NCI-H1092 (cell line): ENCODE measurements at regions not wholly inside any gene's neighbourhood (a gene's known extent, or its start where the extent isn't known, plus 50 kb on each side); places are given as distances from the start of the nearest gene placed in this dataset.
"Not testable (repeated sequence)": the region's sequence is repeated elsewhere in the genome, so short reads cannot be mapped to it uniquely, and the experiment has no call there.

Experiments used
- DNase-seq: peaks from one replicate; lab custom pipeline; 2025; lab: John Stamatoyannopoulos, UW

- not testable (repeated sequence) for DNase-seq
These were observed 963.8 kb downstream of the FAM181B start for GRCh38 chr11:81769906-81770305.

GRCh38 chr11:81756864-81757595, 976.6 kb downstream of the FAM181B start:
- DNase-seq, result no peak

DNA sequence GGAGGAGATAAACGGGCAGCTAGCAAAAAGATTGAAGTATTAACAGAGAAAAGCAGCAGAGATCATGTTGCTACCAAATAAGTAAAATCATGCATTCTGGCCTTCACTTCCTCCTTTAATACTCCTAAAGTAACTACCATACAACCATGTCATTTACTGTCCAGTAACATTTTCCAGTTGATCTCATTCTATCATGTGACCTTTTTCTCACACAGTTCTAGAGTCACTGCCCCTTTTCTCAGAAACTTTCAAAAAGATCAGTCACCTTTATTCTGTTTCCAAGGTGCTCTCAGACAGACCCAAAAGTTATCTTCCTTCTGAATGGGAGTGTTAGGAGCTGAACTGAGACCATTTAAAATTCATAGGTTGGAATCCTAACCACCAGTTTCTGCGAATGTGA, 984.4 kb downstream of the FAM181B start:
- DNase-seq, result no peak

GRCh38 chr11:81744336-81745116, 989.1 kb downstream of the FAM181B start:
- DNase-seq, result no peak

DNA sequence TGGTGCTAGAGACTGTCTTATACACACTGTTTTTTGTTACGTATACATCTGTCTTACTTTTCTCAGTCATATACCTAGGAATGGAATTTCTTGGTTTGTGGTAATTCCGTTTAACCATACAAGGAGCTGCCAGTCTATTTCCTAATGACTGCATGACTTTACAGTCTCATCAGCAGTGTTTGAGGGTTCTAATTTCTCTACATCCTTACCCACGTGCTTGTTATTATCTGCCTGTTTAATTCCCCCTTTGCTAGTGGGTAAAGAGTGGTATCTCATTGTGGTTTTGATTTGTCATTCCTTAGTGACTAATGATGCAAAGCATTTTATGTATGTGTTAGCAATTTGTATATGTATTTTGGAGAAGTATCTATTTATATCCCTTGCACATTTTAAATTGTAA, 1008.0 kb downstream of the FAM181B start:
- DNase-seq, result no peak

- DNase-seq, result no peak
These were observed 1016.0 kb downstream of the FAM181B start for GRCh38 chr11:81717695-81718094.

DNA sequence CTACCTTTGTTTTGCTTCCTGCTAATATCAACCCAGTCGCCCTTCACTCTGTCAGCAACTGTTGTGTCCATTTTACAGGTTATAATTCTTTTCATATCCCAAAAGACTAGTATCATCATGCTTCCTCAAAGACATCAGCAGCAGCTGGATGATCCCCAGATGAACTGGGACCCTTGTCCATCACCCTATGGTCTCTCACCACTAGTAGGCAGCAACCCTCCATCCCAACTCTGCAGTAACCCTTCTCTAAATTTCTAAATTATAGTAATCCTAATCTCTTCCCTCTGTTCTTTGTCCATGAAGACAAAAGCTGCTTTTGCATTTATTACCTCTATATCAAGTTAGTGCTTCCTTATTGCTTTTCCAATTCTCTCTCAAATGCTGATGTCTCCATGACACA, 1025.8 kb downstream of the FAM181B start:
- no peak for DNase-seq

DNA sequence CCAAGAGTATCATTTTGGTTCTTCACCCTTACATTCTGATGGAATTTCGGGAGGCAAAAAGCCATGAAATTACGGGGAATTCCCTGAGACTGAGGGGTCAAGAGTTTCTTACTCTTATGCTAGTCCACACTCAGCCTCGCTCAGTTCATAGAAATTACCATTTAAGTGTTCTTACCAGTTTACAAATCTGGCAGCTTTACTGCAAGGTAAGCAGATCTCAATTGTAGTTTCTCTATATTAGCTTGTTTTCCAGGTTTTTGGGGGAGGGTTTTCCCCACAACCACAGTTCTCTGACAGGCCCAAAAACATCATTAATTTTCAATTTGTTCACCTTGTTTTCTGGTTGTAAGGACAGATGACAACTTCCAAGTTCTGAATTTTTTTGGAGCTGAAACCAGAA, 1028.4 kb downstream of the FAM181B start:
- DNase-seq, result no peak

DNA sequence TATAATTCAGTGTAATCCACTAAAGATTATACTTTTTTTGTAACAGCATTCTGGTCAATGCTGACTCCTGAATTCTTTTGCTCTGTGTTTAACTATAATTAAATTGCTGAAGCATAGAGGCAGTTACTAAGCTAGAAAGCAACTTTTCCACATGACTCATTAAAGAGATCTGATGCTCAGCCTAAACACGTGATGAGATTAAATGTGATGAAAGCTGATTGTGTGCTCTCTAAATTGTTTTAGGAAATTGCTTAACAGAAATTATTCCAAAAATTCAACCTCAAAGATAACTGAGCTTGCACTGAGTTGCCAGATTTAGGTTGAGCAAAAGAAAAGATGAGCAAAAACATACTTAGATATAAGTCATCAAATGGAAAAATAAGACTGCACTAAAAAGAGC, 1033.6 kb downstream of the FAM181B start:
- DNase-seq, result no peak

- no peak for DNase-seq
These were observed 1046.6 kb downstream of the FAM181B start for GRCh38 chr11:81687057-81687456.

DNA sequence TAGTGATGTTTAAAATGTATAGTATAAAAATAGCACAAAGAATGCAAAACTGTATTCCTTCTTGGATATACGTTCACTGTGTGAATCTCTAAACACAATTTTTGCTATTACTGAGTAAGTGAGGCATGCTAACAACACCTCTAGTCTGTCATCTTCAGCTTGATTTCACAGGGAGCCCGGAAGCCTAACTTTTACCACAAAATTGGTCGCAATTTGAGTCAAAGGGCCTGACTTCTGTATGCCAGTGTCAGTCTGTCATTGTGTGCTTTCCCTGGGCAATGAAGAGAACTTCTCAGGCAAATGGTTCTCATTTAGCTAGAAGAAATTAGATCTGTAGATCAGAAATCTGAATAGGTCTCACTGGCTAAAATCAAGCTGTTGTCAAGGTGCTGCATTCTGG, 1059.5 kb downstream of the FAM181B start:
- no peak for DNase-seq

- DNase-seq, result no peak
These were observed 1060.7 kb downstream of the FAM181B start for GRCh38 chr11:81673001-81673400.

DNA sequence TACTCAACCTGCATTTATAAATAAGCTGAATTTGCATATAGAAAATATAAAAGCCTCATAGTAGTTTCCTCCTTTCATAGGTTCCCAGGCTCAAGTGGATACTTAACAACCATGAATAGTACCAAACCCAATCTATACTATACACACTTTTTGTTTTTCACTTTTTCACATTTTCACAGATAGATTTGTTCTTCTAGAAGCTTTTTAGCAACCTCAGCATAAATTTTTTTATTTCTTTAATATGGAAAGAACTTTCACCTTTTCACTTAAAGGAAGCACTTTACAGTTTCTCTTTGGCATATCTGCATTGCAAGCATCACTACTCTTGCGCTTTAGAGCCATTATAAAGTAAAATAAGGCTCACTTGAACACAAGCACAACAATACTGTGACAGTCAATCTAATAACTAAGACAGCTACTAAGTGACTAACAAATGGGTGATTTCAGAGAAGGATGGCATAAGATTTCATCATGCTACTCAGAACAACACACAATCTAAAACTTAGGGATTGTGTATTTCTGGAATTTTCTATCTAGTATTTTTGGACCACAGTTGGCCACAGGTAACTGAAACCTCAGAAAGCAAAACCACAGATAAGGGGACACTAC, 1063.6 kb downstream of the FAM181B start:
- DNase-seq, result no peak

- no peak for DNase-seq
These were observed 1074.9 kb downstream of the FAM181B start for GRCh38 chr11:81658722-81659121.

DNA sequence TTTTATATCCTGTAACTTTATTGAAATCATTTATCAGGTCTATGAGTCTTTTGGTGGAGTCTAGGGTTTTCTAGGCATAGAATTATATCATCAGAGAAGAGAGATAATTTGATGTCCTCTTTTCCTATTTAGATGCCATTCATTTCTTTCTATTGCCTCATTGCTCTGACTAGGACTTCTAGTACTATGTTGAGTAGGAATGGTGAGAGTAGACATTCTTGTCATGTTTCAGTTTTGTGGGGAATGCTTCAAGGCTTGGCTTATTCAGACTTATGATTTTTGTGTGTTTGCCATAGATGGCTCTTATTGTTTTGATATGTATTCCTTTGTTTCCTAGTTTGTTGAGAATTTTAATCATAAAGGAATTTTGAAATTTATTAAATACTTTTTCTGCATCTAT, 1078.3 kb downstream of the FAM181B start:
- no peak for DNase-seq

GRCh38 chr11:81647374-81647773, 1086.3 kb downstream of the FAM181B start:
- DNase-seq, result no peak

GRCh38 chr11:81644239-81644840, 1089.3 kb downstream of the FAM181B start:
- no peak for DNase-seq

DNA sequence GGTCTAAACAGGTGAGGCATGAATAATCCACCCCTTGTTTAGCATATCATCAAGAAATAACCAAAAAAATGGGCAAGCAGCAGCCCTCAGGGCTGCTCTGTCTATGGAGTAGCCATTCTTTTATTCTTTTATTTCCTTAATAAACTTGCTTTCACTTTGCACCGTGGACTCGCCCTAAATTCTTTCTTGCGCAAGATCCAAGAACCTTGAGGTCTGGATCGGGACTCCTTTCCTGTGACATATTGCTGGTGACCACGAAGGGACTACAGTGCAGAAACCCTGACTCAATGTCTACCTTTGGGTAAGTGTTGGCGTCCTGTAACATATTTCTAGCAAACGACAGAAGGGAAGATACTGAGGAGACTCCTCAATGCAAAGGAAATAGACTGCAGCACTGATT, 1099.2 kb downstream of the FAM181B start:
- DNase-seq, result no peak

GRCh38 chr11:81602508-81602907, 1131.2 kb downstream of the FAM181B start:
- DNase-seq, result no peak

DNA sequence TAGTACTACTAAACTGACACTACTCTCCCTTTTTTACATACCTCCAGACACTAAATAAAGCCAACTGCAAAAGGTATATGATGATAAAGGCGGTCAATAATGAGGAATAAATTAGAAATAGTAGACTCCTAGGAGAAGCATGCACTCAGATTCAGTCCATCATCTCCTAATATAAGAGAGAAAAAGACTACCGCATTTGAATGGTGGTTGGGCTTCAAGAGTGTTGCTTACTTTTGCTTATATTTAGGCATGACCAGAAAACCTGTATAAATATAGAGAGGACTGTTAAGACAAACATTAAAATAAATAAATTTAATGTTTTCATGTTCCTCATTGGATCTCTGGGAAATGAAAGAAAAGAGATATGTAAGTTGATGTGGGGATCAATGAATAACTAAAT, 1137.0 kb downstream of the FAM181B start:
- DNase-seq, result no peak

GRCh38 chr11:81585390-81585933, 1148.2 kb downstream of the FAM181B start:
- no peak for DNase-seq

GRCh38 chr11:81579339-81579738, 1154.3 kb downstream of the FAM181B start:
- DNase-seq, result no peak
